ENCODE measurements at regions not wholly inside any gene's neighbourhood (a gene's known extent, or its start where the extent isn't known, plus 50 kb on each side); places are given as distances from the start of the nearest gene placed in this dataset.

DNA sequence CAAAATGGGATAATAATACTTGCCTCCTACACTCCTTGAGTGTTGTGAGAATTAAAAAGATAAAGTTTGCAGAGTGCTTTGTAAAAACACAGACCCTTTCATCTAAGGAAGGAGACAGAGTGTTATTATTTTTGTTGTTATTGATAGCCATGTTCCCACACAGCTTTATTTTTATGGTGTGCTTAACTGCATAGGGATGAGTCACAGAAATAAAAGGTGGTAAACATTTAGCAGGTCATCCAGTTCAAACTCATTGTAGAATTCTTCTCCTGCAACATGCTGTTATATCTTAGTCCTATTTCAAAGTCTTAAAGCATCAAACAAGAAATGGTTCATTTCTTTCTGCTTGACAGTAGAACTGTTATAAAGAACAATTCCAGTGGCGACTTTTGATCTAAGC is 367.5 kb upstream of the ACTBL2 start:
- Histone ChIP-seq H3K4me2 (replicated peaks; ENCODE audit: low read depth, low read length, poor library complexity, severe bottlenecking) (no peak overlapping the region), H3K4me1 (ENCODE audit: control insufficient read depth in 2 of 2, insufficient read depth in 2 of 2, low read length in 2 of 2) (no peaks in the 10 kb centered on the region), H3K27ac (ENCODE audit: low read length in 2 of 2) (no peak overlapping the region), H3K27me3 (replicated peaks in 1 of 4; ENCODE audit: control extremely low read depth in 1 of 4, control insufficient read depth in 3 of 4, insufficient read depth in 4 of 4, low read length in 3 of 4) (no peaks in the 10 kb centered on the region), H2AFZ (ENCODE audit: insufficient read depth, low read depth, low read length, poor library complexity, severe bottlenecking) (no peak overlapping the region), H3K36me3 (replicated peaks in 1 of 2; ENCODE audit: control extremely low read depth in 1 of 2, control insufficient read depth in 1 of 2, extremely low read depth in 1 of 2, insufficient read depth in 2 of 2, low read length in 1 of 2) (no peaks in the 10 kb centered on the region), H3K4me3 (ENCODE audit: control extremely low read depth in 1 of 5, extremely low read depth in 1 of 5, insufficient read depth in 1 of 5, low read depth in 2 of 5, low read length in 4 of 5) (no peak overlapping the region), H4K20me1 (ENCODE audit: control insufficient read depth, insufficient read depth, low read length, poor library complexity, severe bottlenecking) (no peaks in the 10 kb centered on the region), H3K9me3 (ENCODE audit: control extremely low read depth in 1 of 3, control insufficient read depth in 2 of 3, insufficient read depth in 1 of 3, low read length in 2 of 3) (no peaks in the 10 kb centered on the region), H3K9ac (ENCODE audit: low read length) (no peak overlapping the region), H3K79me2 (ENCODE audit: control insufficient read depth, insufficient read depth, low read length) (no peaks in the 10 kb centered on the region)
- no peaks in the 10 kb centered on the region for H3K9me3 Mint-ChIP-seq (ENCODE audit: insufficient read depth)
- TF ChIP-seq EZH2 (IDR thresholded peaks at IDR 0.05; ENCODE audit: borderline replicate concordance, insufficient read depth, low read depth, low read length, poor library complexity, severe bottlenecking) (no peak), CTCF (IDR thresholded peaks at IDR 0.05) (no peak)
- no peak overlapping the region for H3K27ac Mint-ChIP-seq
- DNase-seq: no peak
- ATAC-seq (ENCODE audit: low read depth): no peak
- WGBS (ENCODE audit: insufficient coverage): no CpG with 5 or more reads among the region's 1 CpG
- intact Hi-C loops (cut with micrococcal nuclease): no loop called here
- CTCF ChIA-PET: no interaction called here
- H3K27me3 Mint-ChIP-seq: no peaks in the 10 kb centered on the region
- POLR2A ChIA-PET: no interaction called here
- no peaks in the 10 kb centered on the region for H3K4me1 Mint-ChIP-seq
- H3K4me3 Mint-ChIP-seq: no peak overlapping the region

GRCh38 chr5:57845025-57845424 is 362.4 kb upstream of the ACTBL2 start:
- no peaks in the 10 kb centered on the region for H3K27me3 Mint-ChIP-seq
- no peaks in the 10 kb centered on the region for H3K9me3 ChIP-seq (ENCODE audit: control extremely low read depth in 1 of 3, control insufficient read depth in 2 of 3, insufficient read depth in 1 of 3, low read length in 2 of 3)
- no peaks in the 10 kb centered on the region for H3K79me2 ChIP-seq (ENCODE audit: control insufficient read depth, insufficient read depth, low read length)
- ATAC-seq (ENCODE audit: low read depth) (no peak), DNase-seq (no peak)
- WGBS (ENCODE audit: insufficient coverage): 100% methylated on average over 2 of the region's 2 CpGs
- POLR2A ChIA-PET: no interaction called here
- H3K4me3 ChIP-seq (ENCODE audit: control extremely low read depth in 1 of 5, extremely low read depth in 1 of 5, insufficient read depth in 1 of 5, low read depth in 2 of 5, low read length in 4 of 5): no peak overlapping the region
- no peak overlapping the region for H2AFZ ChIP-seq (ENCODE audit: insufficient read depth, low read depth, low read length, poor library complexity, severe bottlenecking)
- no peak overlapping the region for H3K27ac ChIP-seq (ENCODE audit: low read length in 2 of 2)
- no peak overlapping the region for H3K4me3 Mint-ChIP-seq
- no peaks in the 10 kb centered on the region for H3K27me3 ChIP-seq (replicated peaks in 1 of 4; ENCODE audit: control extremely low read depth in 1 of 4, control insufficient read depth in 3 of 4, insufficient read depth in 4 of 4, low read length in 3 of 4)
- H3K4me1 ChIP-seq (ENCODE audit: control insufficient read depth in 2 of 2, insufficient read depth in 2 of 2, low read length in 2 of 2): no peaks in the 10 kb centered on the region
- no peak for TF ChIP-seq EZH2 (IDR thresholded peaks at IDR 0.05; ENCODE audit: borderline replicate concordance, insufficient read depth, low read depth, low read length, poor library complexity, severe bottlenecking)
- no peak for TF ChIP-seq CTCF (IDR thresholded peaks at IDR 0.05)
- no peaks in the 10 kb centered on the region for H3K4me1 Mint-ChIP-seq
- no peaks in the 10 kb centered on the region for H4K20me1 ChIP-seq (ENCODE audit: control insufficient read depth, insufficient read depth, low read length, poor library complexity, severe bottlenecking)
- H3K27ac Mint-ChIP-seq: no peak overlapping the region
- no peaks in the 10 kb centered on the region for H3K9me3 Mint-ChIP-seq (ENCODE audit: insufficient read depth)
- CTCF ChIA-PET: no interaction called here
- no peaks in the 10 kb centered on the region for H3K36me3 ChIP-seq (replicated peaks in 1 of 2; ENCODE audit: control extremely low read depth in 1 of 2, control insufficient read depth in 1 of 2, extremely low read depth in 1 of 2, insufficient read depth in 2 of 2, low read length in 1 of 2)
- no peak overlapping the region for H3K9ac ChIP-seq (ENCODE audit: low read length)
- no peak overlapping the region for H3K4me2 ChIP-seq (replicated peaks; ENCODE audit: low read depth, low read length, poor library complexity, severe bottlenecking)
- intact Hi-C loops (cut with micrococcal nuclease): no loop called here
